HG03108 (cell line): ENCODE measurements at regions not wholly inside any gene's neighbourhood (a gene's known extent, or its start where the extent isn't known, plus 50 kb on each side); places are given as distances from the start of the nearest gene placed in this dataset.

Experiments used
- ATAC-seq: cut with Tn5 transposase; IDR thresholded peaks from one replicate; pipeline ENCODE4 v1.9.1; 2021; ENCODE audit warnings: moderate library complexity; ENCODE audit not compliant: unreplicated experiment

DNA sequence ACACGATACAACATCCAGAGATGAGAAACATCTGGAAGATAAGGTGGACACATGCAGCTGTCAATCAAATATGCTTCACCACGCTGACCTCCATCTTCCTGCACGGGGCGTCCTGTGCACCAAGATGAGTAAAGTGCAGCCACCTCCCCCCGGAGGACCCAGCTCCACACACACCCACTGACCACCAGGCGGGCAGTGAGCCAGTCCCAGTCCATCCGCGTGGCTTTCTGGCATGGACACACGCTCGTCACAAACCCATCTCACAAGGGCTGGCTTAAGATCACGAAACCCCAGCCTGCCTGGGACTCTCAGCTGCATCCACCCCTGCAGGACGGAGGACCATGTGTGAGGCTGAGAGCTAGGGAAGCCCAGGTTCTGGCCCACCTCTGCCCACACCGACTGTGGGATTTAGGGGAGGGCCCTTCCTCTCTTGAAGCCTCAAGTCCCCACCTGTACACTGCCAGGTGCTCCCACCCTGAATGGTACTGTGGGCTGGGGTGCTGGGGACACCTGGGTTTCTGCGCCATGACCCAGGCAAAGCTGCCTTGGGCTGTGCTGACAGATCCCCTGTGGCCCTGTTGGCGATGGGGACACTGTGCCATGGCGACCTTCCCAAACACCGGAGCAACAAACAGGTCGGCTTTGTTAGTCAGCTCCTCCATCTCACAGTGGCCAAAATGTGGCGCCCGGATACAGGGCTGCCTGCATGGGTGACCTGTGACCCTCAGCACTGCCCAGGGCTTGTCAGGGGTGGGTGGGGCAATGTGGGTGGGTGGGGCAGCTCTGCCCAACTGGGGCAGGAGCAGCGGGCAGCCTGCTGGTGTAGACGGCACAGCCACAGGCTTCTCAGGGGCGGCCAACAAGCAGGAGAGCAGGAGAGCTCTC lies 629.0 kb downstream of the TBC1D22A start:
- ATAC-seq = no peak

DNA sequence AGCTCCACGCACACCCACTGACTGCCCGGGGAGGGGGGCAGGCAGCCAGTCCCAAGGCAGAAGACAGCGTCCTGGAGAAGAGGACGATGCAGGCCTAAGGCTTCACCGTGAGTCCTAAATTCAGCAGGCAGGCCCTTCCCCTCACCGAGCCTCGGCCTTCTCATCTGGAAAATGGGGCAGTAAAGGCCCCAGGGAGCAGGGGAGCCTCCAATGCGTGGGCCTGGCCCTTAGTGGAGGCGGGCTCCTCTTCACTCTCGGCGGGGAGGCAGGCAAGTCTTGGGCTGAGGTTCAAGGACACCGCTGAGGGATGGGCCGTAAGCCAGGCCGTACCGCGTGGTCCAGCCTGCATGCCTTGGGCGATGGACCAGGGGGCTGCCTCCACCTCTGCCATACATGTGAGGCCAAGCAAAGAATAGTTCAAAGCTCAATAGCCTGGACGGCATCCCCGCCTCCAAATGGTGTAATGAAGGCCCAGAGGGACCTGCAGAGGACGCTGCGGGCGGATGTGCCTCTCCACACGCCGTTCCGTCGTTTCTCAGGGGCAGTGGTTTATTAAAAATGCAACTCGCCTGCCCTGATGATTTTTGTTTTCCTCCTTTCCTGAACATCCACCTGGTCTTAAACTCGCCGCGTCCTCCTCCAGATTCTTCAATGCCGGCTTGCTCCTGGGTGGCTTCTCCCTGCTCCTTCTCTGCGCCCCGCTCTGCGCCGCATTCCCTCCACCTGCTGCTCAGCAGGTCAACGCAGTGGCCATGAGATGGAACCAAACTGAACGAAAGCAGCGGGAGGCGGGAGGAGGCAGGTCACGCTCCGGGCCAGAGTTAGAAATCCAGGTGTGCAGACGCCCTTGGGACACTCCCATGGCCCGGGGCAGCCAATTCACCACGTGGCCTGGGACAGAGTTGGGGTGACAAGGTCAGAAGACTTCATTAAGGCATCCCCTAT lies 627.8 kb downstream of the TBC1D22A start:
- ATAC-seq = no peak

- no peak for ATAC-seq
These were observed 626.8 kb downstream of the TBC1D22A start for GRCh38 chr22:47389201-47389600.

GRCh38 chr22:47388778-47389177 lies 626.3 kb downstream of the TBC1D22A start:
- ATAC-seq = no peak

GRCh38 chr22:47388331-47388730 lies 625.9 kb downstream of the TBC1D22A start:
- no peak for ATAC-seq

- ATAC-seq = no peak
These were observed 624.5 kb downstream of the TBC1D22A start for GRCh38 chr22:47386812-47387510.

- ATAC-seq = no peak
These were observed 622.5 kb downstream of the TBC1D22A start for GRCh38 chr22:47384977-47385376.

DNA sequence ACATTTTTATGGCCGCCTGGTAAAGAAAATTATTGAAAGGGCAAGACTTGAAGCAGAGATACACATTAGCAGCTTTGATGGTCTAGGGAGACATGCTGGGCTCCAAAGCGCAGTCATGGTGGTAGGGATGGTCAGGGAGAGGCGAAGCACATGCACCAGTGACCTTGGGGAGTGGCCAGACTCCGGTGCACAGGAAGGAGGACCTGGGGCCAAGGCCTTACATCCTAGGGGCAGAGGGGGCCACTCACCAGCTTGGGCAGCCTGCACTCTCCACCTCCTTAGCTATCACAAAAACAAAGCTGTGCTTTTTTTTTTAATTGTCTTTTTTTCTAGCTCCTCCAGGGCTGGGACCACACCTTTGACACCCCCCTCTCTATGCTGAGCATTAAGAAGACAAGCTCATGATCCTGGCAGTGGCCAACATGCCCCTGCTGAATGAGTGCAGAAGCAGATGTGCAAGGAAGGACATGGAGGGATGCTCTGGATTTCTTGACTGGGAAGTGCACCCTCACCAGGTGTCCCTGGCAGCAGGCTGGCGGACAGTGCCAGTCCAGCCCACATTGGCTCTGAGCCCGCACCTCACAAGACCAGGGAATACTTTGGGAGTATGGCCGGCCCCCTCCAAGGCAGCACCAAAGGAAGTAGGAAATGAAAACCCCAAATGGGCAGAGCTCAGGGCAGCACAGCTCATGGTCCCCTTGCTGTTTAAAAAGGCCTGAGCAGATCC lies 619.9 kb downstream of the TBC1D22A start:
- no peak for ATAC-seq

- ATAC-seq = no peak
These were observed 618.8 kb downstream of the TBC1D22A start for GRCh38 chr22:47381240-47381639.

DNA sequence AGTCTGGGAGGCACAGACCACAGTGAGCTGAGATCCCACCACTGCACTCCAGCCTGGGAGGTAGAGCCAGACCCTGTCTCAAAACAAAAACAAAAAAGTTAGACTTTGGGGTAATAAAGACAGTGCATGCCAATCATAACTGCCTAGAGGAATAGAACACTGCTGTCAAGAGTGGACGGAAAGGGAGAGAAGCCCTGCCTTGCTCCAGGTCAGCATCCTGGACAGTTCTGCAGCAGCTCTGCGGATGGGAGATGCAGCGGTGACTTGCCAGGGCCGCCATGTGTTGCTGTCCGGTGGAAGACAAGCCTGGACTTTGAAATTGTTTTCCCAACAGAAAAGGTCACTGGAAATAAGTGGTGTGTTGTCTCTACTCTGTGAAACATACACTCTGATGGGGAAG lies 618.2 kb downstream of the TBC1D22A start:
- ATAC-seq = no peak

DNA sequence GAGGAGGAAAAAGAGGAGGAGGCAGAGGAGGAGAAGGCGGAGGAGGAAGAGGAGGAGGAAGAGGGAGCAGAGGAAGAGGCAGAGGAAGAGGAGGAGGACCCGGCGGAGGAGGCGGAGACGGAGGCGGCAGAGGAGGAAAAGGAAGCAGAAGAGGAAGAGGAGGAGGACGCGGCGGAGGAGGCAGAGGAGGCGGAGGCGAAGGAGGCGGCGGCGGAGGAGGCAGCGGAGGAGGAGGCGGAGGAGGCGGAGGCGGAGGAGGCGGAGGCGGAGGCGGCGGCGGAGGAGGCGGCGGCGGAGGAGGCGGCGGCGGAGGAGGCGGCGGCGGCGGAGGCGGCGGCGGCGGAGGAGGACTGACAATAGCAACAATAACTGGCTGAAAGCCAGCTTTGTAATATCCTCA lies 616.6 kb downstream of the TBC1D22A start:
- ATAC-seq = no peak

GRCh38 chr22:47377926-47378560 lies 615.6 kb downstream of the TBC1D22A start:
- no peak for ATAC-seq

GRCh38 chr22:47376901-47377505 lies 614.6 kb downstream of the TBC1D22A start:
- no peak for ATAC-seq

DNA sequence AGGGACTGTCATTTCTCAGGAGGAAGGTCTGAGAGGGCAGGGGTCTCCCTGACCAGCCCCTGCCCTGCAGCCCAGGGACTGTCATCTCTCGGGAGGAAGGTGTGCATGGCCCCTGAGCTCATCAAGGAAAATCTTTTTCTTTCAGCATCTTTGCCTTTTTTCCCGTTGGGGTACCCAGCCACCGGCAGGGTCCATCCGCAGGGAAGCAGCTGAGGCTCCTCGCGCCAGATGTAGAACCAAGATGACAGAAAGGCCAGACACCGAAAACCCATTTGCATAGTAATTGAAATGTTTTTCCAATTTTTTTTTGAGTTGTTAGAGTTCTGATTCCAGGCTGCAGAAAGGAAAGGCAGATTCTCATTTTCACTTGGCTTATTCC lies 613.9 kb downstream of the TBC1D22A start:
- no peak for ATAC-seq

DNA sequence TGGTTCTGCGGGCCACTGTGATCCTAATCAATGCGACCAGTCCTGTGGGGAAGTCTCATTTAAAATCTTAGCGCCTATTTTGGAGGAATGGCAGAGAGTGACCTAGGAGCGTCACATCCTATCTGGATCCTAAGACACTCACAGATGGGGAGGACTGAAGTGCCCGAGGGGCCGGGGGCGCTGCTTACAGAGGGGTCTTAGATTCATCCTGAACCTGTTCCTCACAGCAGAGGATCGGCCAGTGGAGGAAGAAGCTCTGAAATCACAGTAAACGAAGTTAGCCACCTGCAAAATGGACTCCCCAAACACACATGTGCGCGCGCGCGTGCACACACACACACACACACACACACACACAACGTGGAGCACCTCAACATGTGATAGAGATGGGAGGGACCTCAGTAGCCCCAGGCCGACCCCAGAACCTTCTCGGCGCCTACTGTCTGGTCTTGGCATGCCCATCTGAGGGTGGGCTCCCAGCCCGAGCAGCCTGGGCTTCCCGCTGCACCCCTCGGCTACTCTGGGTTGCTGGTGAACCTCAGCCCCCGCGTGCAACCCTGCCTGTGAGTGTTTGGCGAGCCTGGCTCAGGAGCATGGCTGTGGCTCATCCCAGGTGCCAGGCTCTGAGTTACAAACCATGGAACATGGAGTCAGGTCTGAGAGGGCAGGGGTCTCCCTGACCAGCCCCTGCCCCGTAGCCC lies 613.3 kb downstream of the TBC1D22A start:
- ATAC-seq = no peak

DNA sequence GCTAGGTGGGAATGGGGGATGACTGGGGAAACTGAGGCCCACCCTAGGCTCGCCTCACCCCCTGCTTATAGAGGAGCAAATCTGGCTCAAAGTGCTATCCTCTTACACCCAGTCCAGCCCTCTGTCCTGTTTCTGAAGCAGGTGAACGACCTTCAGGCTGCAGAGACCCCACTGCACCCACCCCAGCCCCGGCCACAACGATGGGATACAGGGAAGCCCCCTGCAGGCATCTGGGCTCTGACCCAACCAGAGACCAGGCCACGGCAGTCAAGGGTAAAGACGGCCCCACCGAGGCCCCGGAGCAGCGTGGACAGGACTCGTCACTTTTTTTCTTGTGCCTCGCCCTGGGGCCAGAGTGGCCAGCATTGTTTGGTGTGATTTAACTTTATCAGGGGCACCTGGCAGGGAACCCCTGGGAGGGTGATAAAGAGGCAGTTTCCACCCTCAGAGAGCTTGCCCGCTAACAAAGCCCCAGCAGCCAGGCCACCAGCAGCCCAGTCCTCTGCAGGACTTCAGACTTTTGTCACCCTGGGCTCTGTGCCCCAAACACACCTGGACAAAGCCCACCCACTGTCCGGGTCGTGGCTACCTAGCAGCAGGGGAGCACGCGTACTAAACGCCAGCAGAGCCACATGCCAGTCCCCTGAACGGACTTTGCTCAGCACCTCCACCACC lies 612.6 kb downstream of the TBC1D22A start:
- no peak for ATAC-seq

- ATAC-seq = no peak
These were observed 611.9 kb downstream of the TBC1D22A start for GRCh38 chr22:47374273-47374771.

DNA sequence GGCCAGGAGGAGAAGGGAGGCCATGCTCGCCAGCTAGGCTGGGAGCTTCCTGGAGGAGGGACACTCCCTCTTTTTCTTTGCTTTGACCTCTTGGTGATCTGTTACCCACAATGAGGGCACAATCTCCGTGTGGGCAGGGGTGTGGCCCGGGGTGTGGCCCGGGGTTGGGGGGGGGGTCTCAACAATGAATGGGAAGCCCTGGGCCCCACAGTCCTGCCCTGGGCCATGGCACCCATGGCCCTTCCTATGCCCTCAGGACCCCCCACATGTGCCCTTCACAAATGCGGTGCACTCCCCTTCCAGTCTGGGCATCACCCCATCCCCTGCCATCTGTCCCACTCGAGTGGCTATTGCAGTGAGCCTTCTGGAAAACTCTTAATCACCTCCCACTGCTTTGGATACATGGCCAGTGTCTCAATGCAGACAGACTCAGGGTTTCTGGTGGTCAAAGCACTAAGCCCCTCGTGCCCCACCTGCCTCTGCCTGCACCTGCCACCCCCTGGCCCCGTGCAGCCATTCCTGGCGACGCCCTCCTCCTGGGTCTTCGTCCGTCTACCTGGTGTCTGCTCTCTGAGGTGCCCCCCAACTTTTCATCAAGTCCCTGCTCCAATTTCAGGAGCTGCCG lies 611.3 kb downstream of the TBC1D22A start:
- ATAC-seq = no peak
